ENCODE measurements at regions not wholly inside any gene's neighbourhood (a gene's known extent, or its start where the extent isn't known, plus 50 kb on each side); places are given as distances from the start of the nearest gene placed in this dataset.

GRCh38 chr11:81494431-81494830, 1239.2 kb downstream of the FAM181B start:
- TF ChIP-seq, protein P1, sequence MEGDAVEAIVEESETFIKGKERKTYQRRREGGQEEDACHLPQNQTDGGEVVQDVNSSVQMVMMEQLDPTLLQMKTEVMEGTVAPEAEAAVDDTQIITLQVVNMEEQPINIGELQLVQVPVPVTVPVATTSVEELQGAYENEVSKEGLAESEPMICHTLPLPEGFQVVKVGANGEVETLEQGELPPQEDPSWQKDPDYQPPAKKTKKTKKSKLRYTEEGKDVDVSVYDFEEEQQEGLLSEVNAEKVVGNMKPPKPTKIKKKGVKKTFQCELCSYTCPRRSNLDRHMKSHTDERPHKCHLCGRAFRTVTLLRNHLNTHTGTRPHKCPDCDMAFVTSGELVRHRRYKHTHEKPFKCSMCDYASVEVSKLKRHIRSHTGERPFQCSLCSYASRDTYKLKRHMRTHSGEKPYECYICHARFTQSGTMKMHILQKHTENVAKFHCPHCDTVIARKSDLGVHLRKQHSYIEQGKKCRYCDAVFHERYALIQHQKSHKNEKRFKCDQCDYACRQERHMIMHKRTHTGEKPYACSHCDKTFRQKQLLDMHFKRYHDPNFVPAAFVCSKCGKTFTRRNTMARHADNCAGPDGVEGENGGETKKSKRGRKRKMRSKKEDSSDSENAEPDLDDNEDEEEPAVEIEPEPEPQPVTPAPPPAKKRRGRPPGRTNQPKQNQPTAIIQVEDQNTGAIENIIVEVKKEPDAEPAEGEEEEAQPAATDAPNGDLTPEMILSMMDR (IDR thresholded peaks at IDR 0.05; ENCODE audit: extremely low read depth, insufficient read depth, missing control alignments) = no peak

DNA sequence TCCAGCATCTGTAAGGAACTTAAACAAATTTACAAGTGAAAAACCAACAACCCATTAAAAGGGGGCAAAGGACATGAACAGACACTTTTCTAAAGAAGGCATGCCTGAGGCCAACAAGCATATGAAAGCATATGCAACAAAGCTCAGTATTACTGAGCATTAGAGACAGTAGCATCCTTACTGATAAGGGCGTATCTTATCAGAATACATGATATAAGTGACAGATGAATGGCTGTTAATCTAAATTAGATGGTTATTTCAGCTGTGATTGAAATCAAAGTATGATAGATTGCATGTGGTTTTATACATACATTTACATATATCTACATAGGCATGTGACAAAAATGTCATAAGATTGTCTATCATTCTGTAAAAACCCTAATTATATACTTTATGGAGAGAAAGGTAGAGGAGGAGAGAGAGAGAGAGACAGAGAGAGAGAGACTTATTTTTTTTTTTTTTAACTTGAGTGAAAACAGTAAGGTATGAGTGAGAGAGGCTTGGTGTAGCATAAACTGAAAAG, 1240.7 kb downstream of the FAM181B start:
- TF ChIP-seq, protein P1 (IDR thresholded peaks at IDR 0.05; ENCODE audit: extremely low read depth, insufficient read depth, missing control alignments) = no peak
- no peak for DNase-seq (ENCODE audit: low spot score)
- in situ Hi-C loops (cut with MboI; ENCODE audit: low pct_unique_long_range_greater_than_20kb, low sequenced_read_pairs, unreplicated experiment) = no loop called here

More at GRCh38 chr11:81494431-81494830, 1239.2 kb downstream of the FAM181B start:
- in situ Hi-C loops (cut with MboI; ENCODE audit: low pct_unique_long_range_greater_than_20kb, low sequenced_read_pairs, unreplicated experiment) = no loop called here
- no peak for DNase-seq (ENCODE audit: low spot score)

DNA sequence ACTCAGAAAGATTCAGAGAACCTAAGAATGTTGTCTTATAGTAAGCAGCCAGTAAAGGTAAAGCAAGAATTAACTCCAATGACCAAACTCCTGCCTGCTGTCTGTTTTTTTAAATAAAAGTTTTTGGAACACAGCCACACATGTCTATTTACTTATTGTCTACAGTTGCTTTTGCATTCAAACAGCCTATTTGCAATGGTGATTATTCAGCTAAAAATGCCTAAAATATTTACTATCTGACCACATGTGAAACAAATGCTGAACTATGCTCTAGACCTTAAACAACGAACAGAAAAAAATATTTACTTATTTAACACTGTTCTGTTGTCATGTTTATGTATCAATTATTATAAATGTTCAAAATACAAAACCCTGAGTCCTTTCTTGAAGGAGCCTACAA, 1246.6 kb downstream of the FAM181B start:
- TF ChIP-seq, protein P1 (IDR thresholded peaks at IDR 0.05; ENCODE audit: extremely low read depth, insufficient read depth, missing control alignments) = no peak
- in situ Hi-C loops (cut with MboI; ENCODE audit: low pct_unique_long_range_greater_than_20kb, low sequenced_read_pairs, unreplicated experiment) = no loop called here
- no peak for DNase-seq (ENCODE audit: low spot score)

DNA sequence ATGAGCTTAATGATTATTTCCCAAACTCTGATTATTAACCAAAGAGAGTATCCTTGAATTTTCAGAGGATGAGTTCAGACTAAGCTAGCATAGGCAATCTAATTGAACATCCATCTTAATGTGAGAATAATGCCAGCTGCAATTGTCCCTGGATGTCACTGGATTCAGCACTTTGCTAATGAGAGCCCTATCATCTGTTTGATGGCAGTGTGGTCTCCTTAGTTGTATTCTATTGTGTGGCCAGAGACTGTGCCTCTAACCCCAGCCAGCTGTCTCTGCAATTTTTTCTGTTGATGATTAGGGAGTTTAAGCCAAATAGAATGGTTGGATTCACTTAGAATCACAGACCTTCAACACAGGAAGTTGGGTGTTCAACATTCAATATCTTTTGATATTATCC, 1249.5 kb downstream of the FAM181B start:
- in situ Hi-C loops (cut with MboI; ENCODE audit: low pct_unique_long_range_greater_than_20kb, low sequenced_read_pairs, unreplicated experiment) = no loop called here
- TF ChIP-seq, protein P1 (IDR thresholded peaks at IDR 0.05; ENCODE audit: extremely low read depth, insufficient read depth, missing control alignments) = no peak

GRCh38 chr11:81477277-81477676, 1256.4 kb downstream of the FAM181B start:
- no peak for DNase-seq (ENCODE audit: low spot score)
- in situ Hi-C loops (cut with MboI; ENCODE audit: low pct_unique_long_range_greater_than_20kb, low sequenced_read_pairs, unreplicated experiment) = no loop called here
- TF ChIP-seq, protein P1 (IDR thresholded peaks at IDR 0.05; ENCODE audit: extremely low read depth, insufficient read depth, missing control alignments) = no peak

More for the DNA sequence above, 1249.5 kb downstream of the FAM181B start:
- no peak for DNase-seq (ENCODE audit: low spot score)

DNA sequence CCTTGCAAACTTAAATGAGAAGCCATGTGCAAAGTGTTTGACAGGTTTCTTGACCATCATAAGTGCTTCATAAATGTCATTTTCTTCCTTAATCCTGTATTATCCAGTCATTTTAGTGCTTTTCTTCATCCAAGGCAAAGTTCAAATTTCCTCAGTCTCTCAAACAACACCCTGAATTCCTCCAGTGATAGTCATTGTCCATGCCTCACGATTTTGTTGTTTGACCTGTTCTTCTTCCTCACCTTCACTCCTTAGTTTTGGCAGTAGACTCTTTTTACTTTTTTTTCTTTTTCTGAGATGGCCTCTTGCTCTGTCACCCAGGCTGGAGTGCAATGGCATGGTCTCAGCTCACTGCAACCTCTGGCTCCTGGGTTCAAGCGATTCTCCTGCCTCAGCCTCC, 1257.3 kb downstream of the FAM181B start:
- no peak for DNase-seq (ENCODE audit: low spot score)
- in situ Hi-C loops (cut with MboI; ENCODE audit: low pct_unique_long_range_greater_than_20kb, low sequenced_read_pairs, unreplicated experiment) = no loop called here
- TF ChIP-seq, protein P1 (IDR thresholded peaks at IDR 0.05; ENCODE audit: extremely low read depth, insufficient read depth, missing control alignments) = no peak

All from GM13977 (cell line).